HG02678 (cell line): ENCODE measurements at regions not wholly inside any gene's neighbourhood (a gene's known extent, or its start where the extent isn't known, plus 50 kb on each side); places are given as distances from the start of the nearest gene placed in this dataset.

ENCODE experiments used
- ATAC-seq: cut with Tn5 transposase; IDR thresholded peaks from one replicate; pipeline ENCODE4 v1.9.1; 2021; ENCODE audit warnings: mild to moderate bottlenecking, moderate library complexity; ENCODE audit not compliant: unreplicated experiment

DNA sequence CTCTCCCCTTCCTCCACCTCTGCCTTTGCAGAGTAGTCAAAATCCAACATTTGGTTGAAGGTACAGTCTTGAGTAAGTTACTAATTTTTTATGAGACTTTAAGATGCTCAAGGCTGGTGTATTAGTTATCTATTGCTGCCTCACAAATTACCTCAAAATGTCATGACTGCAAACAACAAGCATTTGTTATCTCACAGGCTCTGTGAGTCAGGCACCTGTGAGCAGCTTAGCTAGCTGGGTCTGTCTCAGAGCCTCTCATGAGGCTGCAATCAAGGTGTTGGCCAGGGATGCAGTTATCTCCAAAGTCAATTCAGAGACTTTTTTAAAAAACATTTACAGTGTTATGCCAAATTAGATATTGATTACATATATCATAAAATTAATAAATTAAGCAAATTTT is 371.3 kb upstream of the RGMB start:
- ATAC-seq: no peak

DNA sequence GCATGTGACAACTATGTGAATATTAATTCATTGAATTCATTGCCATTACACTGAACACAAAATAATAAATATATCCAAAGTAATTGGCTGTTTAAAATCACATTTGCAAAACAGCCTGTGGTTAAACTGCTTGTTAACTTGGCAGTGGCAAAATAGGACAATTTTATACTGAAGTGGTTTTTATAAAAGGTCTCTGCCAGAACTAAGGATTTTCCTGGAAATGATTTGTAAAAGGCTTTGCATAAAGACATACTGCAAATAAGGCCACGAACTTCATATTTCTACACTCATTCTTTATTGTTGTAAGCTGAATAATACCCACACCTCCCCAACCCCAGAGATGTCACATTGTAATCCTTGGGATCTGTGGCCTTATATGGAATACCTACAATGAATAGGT is 370.3 kb upstream of the RGMB start:
- ATAC-seq: no peak

DNA sequence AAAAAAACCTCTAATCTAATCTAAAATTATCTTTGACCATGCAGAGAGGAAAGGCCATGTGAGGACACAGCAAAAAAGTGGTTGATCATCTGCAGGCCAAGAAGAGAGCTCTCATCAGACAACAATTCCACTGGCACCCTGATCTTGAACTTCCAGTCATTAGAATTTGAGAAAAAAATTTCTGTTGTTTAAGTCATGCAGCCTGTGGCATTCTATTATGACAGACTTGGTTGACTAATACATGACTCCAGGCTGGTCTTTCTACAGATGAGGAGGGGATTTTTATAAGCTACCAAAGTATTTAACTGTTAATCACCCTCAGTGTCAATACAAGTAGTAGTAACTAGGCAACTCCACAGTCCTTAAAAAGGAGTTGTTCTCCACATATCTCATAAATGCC is 358.5 kb upstream of the RGMB start:
- ATAC-seq: no peak

DNA sequence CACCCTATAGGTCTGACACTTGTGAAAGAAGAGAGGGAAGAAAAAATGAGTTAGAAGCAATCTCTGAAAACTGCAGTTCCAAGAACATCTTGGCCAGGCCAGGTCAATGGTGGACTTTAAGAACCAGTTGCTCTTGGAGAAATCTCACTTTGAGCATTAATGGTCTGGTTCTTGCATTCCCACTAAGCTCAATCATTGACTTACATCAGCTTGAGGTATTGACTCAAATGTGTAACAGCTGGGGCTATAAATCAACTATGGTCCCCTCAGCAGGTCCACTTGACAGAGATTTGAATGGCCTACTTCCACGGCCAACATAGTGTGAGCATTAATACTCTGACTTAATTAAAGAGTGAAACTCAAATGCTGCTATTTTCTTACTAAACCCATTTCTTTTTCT is 357.8 kb upstream of the RGMB start:
- ATAC-seq: no peak

DNA sequence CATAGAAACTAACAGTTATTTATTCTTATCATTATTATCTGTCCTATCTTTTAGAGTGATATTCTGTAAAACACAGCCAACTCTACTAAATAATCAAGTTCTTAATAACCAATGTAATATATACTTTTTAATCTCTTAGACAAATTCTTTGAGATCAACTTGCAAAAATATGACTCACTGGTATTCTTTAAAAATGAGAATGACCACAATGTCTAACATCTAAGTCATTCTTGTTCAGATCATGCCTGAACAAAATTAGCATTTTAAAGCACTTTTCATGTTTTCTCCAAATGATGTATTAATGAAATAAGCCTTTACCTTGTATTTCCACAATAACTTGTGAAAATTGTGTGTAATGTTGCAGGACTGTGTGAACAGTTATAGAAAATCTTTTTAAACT is 356.9 kb upstream of the RGMB start:
- no peak for ATAC-seq

DNA sequence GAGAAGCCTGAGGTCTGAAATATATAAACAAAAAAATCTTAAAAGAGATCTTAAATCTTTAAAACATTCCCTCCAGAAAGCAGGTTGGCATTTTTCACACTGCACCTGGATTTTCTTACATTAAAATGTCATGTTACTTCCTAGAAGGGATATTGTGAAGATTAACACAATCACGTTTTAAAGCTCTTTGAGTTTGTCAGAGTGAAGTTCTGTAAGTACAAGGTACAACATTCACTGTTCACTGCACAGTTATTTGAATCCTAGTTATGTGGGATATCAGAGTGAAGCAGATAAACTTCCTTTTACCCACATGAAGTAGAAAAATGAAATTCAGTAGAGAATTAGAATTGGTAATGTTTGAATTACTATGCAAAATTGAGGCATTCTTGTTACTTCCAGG is 353.6 kb upstream of the RGMB start:
- no peak for ATAC-seq

DNA sequence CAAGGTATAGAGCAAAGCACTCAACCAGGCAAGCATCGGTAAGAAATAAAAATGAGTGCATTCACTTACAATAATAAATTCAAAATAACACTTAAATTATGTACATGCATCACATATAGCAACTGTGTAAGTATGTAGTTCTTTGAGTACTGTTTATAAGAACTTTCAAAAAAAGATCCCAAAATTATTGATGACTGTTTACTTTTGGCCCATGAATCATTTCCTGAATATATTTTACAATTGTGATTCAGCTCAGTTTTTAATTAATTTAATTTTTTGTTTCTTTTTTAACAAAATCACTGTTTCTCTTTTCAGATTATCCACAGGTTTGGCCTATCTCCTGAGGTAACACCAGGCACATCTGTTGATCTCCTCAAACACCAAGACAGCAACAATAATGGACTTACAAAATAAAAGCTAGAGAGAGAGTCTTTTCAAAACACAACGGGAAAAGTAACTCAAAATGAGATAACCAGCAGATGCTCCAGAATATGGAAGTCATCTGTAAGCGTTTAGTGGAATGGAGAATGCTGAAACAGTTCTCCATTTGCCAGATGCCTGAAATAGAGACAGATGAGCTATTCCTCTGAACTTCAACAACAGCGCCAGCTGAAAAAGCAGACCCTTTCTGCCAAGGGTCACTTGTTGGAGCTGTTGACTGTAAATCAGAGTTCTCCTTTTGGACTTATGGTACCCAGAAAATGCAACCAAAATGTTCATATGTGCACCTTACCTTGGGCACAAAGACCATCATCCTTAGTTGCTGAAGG is 348.6 kb upstream of the RGMB start:
- no peak for ATAC-seq

DNA sequence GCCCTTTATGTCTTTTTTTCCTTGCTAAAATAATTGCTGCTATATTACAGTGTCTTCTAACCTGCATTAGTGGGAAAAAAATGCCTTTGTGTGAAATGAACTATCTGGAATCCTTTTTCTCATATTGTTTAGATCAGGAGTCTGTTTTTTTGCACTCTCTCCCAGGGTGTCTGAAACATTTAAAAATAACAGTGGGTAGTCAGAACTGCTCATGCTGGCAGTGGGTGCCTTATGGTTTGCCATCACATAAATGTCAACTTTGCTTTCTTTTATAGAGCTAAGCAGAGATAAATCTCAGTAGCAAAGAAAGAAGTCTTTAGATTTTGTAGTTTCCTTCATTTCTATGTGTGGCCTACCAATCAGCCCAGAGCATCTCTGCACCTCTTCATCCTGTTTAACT is 347.8 kb upstream of the RGMB start:
- no peak for ATAC-seq

DNA sequence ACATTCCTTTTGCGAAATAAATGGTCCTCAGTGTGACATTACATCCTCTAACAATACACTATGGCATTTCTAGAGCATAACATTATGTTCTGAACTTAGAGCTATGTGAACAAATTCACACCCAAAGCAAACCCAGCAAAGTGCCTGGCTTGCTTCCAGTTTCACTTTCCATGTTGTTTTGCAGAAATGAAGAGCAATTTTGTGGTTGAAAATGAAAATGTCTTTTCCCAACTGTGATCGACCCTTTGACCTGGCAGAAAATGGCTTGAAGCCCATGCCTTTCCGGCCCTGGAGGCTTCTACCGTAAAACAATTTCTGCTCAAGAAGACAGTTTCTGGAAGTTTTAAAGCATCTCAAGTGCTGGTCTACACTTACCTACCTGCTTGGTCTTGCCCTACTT is 344.7 kb upstream of the RGMB start:
- no peak for ATAC-seq

DNA sequence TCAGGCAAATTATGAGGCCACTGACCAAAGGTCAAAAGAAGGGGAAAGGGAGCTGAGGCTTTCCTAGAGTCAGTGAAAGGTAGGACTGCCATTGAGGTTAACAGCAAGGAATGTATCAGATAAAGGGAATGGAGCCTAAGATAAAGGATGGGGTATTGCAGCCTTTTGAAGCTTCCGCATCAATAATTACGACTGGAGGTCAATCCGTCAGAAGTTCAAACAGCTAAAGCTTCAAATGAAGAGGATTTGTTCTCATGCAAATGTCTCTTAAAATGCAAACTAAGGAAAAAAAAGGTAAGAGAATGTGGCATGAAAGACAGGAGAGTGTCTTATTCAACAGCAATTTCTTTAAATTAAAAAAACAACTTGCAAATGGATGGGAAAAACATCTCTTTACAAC is 341.1 kb upstream of the RGMB start:
- no peak for ATAC-seq

DNA sequence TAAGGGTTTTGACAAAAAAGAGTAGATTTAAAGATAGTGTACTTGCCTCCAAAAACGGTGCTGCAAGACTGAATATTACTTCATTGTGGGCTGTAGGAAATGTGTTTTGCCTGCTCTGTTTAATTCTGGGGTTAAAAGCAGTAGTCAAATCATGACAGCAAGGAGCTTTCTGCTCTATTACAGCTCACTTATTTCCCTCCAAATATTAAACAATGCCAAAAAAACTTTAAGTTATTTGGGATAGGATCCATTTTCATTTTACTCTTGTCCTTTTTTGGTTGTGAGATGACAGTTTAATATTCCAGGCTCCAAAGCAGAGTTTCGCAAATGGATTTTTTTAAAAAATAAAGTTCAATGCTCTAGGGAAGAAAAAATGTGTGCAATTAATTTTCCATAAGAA is 340.4 kb upstream of the RGMB start:
- ATAC-seq: no peak

DNA sequence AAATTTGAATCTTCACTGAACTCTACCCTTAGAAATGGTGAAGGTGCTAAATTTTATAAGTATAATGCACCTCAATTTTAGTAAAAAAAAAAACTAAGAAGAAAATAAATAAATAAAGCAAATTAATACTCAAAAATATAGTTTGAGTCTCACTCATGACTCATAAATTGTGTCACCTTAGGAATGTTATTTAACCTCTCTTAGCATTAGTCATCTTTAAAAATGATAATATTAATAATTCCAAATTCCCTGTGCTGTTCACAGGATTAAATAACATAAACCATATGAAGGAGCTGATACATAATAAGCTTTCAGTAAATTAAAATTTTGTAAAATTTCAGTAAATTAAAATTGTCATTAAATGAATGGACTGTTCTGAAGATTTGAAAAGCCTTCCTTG is 339.8 kb upstream of the RGMB start:
- no peak for ATAC-seq

DNA sequence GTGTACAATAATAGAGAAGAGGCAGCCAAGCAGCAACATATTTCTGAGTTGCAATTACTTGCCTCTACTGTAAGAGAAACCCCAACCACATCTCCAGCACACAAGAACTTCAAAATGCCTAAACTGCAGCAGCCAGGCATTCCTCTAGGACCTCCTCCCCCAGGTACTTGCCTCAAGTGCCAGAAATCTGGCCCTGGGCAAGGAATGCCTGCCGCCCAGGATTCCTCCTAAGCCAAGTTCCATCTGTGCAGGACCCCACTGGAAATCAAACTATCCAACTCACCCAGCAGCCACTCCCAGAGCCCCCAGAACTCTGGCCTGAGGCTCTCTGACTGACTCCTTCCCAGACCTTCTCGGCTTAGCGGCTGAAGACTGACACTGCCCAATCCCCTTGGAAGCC is 336.8 kb upstream of the RGMB start:
- no peak for ATAC-seq

DNA sequence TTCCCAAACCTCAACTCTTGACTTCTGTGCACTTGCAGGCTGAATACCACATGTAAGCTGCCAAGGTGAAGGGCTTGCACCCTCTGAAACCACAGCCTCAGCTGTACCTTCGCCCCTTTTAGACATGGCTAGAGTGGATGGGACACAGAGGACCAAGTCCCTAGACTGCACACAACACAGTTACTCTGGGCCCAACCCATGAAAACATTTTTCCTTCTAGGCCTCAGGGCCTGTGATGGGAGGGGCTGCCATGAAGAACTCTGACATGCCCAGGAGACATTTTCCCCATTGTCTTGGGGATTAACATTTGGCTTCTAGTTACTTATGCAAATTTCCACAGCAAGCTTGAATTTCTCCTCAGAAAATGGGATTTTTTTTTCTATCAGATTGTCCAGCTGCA is 331.0 kb upstream of the RGMB start:
- ATAC-seq: no peak

DNA sequence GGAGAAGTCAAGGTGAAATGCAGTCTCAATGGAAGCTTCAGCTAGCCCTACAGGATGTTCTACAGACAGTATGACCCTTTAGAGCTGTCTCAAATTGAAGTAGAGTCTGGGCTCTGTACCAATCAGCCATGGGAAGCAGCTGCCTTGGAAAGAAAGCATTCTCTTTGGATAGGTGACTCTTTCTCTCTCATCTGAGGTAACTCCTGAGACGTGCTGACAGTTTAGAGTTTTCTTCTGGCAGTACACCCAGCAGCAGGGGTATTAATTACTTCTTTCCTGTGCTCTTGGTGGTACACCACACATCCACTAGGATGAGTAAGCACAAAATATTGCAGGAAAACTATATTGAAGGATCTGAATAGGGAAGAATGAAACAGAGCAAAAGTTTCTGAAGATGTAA is 329.6 kb upstream of the RGMB start:
- ATAC-seq: no peak

DNA sequence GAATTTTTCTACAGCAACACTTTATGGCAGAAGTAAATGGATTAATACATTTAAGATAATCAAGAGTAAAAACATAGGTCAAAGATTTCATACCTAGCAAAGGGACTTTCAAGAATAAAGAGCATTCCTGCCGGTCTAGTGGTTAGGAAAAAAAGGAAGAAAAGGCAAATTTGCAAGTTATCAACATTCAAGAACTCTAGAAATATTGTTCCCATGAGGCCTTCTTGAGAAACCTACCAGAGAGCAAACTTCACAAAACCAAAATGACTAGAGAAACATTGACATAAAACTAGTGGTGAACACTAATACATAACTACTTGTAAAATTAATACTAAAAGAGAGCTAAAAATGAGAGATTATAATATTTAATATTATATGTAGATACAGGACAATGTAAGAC is 320.2 kb upstream of the RGMB start:
- ATAC-seq: no peak

DNA sequence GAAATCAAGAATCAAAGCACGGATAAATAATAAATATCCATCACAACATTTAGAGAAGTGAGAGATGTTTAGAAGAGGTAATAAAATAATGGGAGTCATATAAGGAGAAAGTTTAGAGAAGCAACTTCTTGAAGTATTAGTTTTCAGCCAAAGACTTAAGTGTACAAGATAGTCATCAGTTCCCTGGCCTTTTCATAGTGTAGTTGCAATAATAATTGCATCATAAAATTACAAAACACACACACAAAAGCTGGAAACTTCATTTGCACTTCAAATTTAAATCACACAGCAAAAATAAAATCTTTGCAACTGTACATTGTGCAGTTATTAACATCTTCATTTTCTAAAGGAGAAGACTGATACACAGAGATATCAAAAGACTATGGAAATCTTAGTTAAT is 319.1 kb upstream of the RGMB start:
- no peak for ATAC-seq

DNA sequence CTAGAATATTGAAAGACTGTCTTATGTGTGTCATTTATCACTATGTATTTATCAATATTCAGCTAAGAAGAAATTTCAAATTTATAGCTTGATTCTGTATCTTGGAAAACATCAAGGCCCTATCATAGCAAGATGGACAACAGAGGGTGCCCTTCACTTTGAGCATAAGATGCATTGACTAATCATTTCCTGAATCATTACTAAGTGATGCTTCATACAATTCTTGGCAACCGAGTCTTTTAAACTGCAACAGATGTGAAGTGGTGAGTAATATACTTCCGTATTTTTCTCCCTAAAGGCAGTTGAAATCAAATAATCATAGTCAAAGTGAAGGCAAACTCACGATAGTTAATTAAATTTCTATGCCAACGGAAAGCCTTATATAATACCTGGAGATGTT is 318.6 kb upstream of the RGMB start:
- ATAC-seq: no peak

DNA sequence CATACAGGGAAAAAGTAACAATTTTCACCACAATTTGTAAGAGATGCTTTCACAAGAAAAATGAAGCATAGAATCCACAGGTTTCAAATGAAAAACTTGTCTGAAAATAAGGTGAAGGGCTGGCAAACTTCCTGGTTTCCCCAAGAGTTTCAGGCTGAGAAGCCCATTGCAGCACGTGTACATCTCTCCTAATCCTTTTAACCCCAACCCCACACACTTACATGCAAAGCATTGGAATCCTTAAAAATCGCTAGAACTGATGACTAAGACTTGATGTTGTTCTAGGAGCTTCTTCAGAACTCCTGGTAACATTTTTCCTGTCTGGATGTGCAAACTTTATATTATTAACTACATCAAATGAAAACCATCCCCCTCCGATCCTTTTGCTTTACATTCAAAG is 317.8 kb upstream of the RGMB start:
- ATAC-seq: no peak

DNA sequence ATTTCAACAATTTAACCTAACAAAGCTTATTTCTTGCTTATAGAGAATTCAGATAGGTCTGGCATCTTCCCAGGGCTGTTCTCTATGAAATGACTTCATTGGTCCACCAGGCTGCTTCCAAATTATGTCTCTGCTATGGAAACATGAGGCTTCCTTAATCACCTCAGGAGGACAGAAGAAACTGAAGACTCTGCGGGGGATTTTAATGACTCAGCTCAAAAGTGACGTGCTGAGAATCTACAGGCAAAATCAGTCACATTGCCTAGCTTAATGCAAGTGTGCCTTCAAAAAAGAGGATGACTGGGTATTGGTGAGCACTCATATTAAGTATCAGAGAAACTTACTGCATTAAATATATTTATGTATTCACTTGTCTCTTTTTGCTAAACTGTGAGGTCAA is 315.5 kb upstream of the RGMB start:
- no peak for ATAC-seq

DNA sequence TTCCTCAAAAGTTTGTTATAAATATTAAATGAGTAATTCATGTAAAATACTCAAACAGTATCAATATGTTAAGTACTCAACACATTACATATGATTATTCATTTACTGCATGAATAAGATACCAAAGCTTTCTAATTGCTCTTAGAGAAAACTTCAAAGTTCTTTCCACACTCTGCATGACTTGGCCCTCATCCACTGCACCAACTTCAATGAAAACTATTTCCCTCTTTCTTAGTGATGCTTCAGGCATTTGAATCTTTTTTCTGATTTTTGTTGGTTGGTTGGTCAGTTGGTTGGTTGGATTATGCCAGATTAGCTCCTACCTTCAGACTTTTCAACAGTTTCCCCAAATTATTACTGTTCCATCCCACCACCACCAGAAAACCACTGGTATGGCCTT is 314.7 kb upstream of the RGMB start:
- no peak for ATAC-seq

DNA sequence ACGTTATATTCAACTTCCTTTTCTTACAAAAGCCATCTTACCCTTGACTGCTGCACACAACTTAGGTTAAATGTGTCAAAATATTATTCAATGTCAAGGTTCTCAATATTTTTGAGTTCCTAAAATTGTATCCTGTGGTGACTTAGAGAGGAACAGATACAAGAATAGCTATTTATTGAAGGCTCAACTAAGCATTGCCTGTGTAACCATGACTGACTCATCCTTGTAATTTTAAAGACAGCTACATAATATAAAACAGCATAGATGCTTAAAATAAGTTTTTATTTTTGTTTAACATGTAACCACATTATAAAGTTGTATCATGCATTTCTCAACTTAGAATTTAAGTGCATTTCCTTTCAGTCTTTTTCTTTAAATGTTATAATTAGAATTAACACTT is 312.9 kb upstream of the RGMB start:
- ATAC-seq: no peak

DNA sequence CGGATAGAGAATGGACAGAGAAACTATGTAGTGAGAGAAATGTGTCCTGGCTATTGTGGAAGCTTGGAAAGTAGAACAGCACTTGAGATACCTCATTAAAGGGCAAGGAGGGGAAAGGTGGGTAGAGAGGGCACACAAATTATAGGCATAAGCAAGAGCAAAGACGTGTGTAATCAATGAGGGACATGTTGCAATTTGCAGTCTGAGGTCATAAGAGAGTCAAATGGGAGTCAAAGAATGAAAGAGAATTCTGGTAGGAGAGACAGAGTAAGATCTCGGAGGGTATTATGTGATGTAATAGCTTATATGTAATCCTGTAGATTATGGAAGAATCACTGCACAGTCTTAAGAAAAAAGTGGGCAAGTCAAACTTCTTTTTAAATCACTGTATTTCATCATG is 312.0 kb upstream of the RGMB start:
- ATAC-seq: no peak

DNA sequence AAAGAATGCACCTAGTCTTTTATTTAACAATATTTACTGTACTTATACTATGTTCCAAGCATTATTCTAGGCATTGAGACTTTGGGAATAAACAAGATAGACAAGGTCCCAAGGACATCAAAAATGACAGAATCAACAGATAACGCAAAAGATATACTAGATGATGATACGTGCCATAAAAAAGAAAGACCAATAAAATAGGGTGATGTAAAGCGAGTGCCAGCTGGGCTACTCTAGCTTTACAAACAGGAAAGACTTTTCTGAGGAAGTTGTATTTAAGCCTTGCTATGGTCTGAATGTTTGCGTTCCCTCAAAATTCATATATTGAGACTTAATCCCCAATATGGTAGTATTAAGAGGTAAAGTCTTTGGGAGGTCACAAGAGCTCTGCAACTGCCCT is 310.2 kb upstream of the RGMB start:
- no peak for ATAC-seq
